Stimulated activated CD8-positive, alpha-beta memory T cell treated with anti-CD3 and anti-CD28 coated beads, Interleukin-4, amount 100 ng/mL, for 4 hours (primary cell): ENCODE measurements at regions not wholly inside any gene's neighbourhood (a gene's known extent, or its start where the extent isn't known, plus 50 kb on each side); places are given as distances from the start of the nearest gene placed in this dataset.

Experiments
- DNase-seq, 2 donors: peaks; one replicate each; pipeline ENCODE4 v3.0.0-alpha.2; 2020; ENCODE audit warnings: low read depth in 2 of 2, low spot score in 1 of 2

GRCh38 chr17:74152591-74153455 lies 50.7 kb upstream of the RPL38 start:
- no peak for DNase-seq

DNA sequence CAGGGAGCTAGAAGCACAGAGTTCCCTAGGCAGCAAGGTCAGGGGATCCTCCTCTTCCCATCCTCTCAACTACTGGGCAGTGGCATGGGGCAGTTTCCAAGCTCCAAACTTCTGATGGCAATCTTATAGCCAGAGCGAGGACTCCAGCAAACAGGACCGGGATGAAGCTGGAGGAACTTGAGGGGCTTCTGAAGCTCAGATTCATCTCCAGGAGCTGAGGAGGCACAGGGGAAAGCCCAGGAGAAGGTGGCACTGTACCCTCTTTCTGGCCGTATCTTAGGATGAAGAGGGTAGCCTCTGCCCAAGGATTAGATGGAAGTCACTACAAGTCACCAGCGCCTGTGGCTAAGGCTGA lies 50.0 kb upstream of the RPL38 start:
- DNase-seq = no peak
